Type B pancreatic cell (in vitro differentiated cells): ENCODE measurements at regions not wholly inside any gene's neighbourhood (a gene's known extent, or its start where the extent isn't known, plus 50 kb on each side); places are given as distances from the start of the nearest gene placed in this dataset.

ENCODE experiments used
- DNase-seq: peaks from one replicate; pipeline ENCODE4 v3.0.0; 2021; ENCODE audit warnings: mixed read lengths; ENCODE audit not compliant: unreplicated experiment; ENCODE audit errors: extremely low spot score
- H3K27ac Mint-ChIP-seq: 2 replicates; pipeline ENCODE4 v1.8.0; 2021; ENCODE audit warnings: mild to moderate bottlenecking, mixed read lengths
- H3K27me3 Mint-ChIP-seq: 2 replicates; pipeline ENCODE4 v1.8.0; 2021; ENCODE audit warnings: mixed read lengths
- H3K36me3 Mint-ChIP-seq: 2 replicates; pipeline ENCODE4 v1.8.0; 2021; ENCODE audit warnings: mixed read lengths
- H3K4me1 Mint-ChIP-seq: one replicate; pipeline ENCODE4 v1.8.0; 2021; ENCODE audit warnings: mixed read lengths; ENCODE audit not compliant: unreplicated experiment
- H3K4me3 Mint-ChIP-seq: 2 replicates; pipeline ENCODE4 v1.8.0; 2021; ENCODE audit warnings: mild to moderate bottlenecking, mixed read lengths
- H3K9me3 Mint-ChIP-seq: 2 replicates; pipeline ENCODE4 v1.8.0; 2021; ENCODE audit warnings: mixed read lengths
- TF ChIP-seq, protein P1 (sequence below): fragments of 200-600 bp; sonication (generic); conservative IDR thresholded peaks from 2 replicates; pipeline ENCODE4 v1.5.0; 2021; ENCODE audit warnings: antibody characterized with exemption, mild to moderate bottlenecking

DNA sequence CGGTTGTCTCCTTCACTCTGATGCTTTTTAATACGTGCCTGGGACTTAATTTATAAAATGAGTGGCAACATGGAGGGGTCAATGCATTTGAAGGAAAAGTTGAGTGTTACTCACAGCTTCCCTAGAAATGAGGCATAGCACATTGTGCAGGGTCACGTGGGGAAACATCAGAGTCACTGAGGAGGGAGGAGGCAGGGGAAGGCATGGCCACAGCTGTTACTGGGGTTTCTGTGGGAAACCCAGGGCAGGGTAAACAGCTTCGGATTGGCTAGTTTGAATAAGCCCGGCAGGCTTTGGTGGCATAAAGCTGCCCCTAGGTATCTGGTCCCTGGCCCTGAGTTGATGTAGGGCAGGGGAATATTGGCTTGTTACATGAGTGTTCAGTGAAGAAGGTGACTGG lies 98.9 kb upstream of the ST8SIA2 start:
- H3K4me3 Mint-ChIP-seq: no peak overlapping the region
- peaks cover 18% of the 10 kb centered on the region for H3K27me3 Mint-ChIP-seq
- peaks cover 4% of the 10 kb centered on the region for H3K9me3 Mint-ChIP-seq
- TF ChIP-seq, protein P1, sequence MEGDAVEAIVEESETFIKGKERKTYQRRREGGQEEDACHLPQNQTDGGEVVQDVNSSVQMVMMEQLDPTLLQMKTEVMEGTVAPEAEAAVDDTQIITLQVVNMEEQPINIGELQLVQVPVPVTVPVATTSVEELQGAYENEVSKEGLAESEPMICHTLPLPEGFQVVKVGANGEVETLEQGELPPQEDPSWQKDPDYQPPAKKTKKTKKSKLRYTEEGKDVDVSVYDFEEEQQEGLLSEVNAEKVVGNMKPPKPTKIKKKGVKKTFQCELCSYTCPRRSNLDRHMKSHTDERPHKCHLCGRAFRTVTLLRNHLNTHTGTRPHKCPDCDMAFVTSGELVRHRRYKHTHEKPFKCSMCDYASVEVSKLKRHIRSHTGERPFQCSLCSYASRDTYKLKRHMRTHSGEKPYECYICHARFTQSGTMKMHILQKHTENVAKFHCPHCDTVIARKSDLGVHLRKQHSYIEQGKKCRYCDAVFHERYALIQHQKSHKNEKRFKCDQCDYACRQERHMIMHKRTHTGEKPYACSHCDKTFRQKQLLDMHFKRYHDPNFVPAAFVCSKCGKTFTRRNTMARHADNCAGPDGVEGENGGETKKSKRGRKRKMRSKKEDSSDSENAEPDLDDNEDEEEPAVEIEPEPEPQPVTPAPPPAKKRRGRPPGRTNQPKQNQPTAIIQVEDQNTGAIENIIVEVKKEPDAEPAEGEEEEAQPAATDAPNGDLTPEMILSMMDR: no peak
- H3K36me3 Mint-ChIP-seq: no peaks in the 10 kb centered on the region
- H3K4me1 Mint-ChIP-seq: no peaks in the 10 kb centered on the region
- DNase-seq: peak; percentile 31
- H3K27ac Mint-ChIP-seq: no peak overlapping the region

DNA sequence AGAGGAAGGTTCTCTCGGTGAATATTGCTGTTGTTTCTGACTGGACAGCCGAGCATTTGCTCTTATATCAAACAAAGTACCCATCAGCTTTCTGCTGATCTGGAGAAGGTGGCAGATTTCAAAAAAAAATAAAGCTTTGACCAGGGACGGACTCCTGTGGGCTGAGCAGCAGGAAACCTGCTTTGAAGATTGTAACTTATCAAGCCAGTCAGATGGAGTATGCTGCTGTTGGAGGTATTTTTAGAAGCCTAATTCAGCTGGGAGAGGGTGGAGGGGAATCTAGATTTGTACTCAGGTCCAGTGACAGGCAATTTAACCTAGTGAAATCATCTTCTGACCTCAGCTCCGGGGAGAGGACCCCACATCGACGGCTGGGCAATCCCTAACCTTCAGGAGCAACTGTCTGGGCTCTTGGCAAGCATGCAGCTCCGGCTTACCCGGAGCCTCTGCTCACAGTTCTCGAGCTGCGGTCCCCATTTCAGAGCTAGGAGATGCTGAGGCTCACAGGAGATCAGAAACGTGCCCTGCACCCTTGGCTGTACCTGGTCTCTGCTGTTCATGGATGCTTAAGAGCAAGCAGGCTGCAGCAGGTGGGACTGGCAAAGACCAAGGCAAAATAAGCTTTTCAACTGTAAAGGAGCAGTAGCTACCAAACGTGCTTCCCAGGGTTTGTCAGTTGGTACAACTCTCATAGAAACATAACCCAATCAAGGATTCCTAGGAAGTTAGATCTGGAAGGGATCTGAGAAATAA lies 89.3 kb upstream of the ST8SIA2 start:
- Mint-ChIP-seq H3K36me3 (no peaks in the 10 kb centered on the region), H3K27ac (no peak overlapping the region), H3K27me3 (peaks cover 28% of the 10 kb centered on the region)

DNA sequence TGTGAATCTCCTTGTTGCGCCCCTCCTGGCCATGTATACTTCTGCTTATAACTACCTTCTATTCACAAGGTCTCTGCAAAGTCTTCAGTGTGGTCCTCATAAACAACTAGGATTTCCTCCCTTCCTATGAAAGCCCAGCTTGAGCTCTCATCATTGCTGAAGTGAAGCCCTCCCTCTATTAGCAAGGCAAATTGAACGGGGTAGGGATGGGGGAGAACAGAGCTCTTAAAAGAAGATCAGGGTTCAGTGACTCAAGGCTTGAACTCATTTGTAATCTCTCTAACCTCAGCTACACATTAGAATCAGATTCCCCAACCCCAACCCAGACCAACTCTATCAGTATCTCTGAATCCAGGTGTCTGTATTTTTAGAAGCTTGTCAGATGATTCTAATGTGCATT lies 88.3 kb upstream of the ST8SIA2 start:
- Mint-ChIP-seq H3K27ac (no peak overlapping the region), H3K9me3 (no peaks in the 10 kb centered on the region), H3K27me3 (peaks cover 28% of the 10 kb centered on the region), H3K4me1 (peaks cover 9% of the 10 kb centered on the region), H3K36me3 (no peaks in the 10 kb centered on the region), H3K4me3 (no peak overlapping the region)
- DNase-seq: no peak
- TF ChIP-seq, protein P1: no peak

More for the DNA sequence above, 89.3 kb upstream of the ST8SIA2 start:
- no peaks in the 10 kb centered on the region for H3K9me3 Mint-ChIP-seq
- DNase-seq: peak; percentile 57
- TF ChIP-seq, protein P1: no peak
- H3K4me3 Mint-ChIP-seq: no peak overlapping the region
- H3K4me1 Mint-ChIP-seq: peaks cover 9% of the 10 kb centered on the region

DNA sequence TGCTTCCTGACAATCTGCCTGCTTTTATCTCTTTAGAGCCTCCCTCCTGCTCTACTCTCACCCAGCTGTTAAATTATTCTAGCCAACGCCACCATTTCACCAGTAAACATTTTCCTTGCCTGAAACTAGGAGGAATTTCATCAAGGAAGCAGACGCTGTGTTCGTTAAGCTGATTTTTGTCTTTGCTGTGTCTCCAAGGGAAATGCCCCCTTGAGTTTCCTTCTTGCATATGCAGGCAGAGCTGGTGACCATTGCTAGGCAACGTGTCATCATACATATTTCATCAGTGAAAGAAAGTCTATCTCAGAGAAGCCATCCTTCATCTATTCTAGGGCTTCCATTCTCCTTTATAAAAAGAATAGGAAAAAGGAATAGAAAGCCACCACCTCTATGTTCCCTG lies 87.0 kb upstream of the ST8SIA2 start:
- TF ChIP-seq, protein P1: peak; percentile 72
- Mint-ChIP-seq H3K4me1 (peaks cover 9% of the 10 kb centered on the region), H3K36me3 (no peaks in the 10 kb centered on the region), H3K27ac (peak overlapping the region; percentile 19), H3K9me3 (no peaks in the 10 kb centered on the region), H3K4me3 (no peak overlapping the region), H3K27me3 (peaks cover 28% of the 10 kb centered on the region)
- no peak for DNase-seq

DNA sequence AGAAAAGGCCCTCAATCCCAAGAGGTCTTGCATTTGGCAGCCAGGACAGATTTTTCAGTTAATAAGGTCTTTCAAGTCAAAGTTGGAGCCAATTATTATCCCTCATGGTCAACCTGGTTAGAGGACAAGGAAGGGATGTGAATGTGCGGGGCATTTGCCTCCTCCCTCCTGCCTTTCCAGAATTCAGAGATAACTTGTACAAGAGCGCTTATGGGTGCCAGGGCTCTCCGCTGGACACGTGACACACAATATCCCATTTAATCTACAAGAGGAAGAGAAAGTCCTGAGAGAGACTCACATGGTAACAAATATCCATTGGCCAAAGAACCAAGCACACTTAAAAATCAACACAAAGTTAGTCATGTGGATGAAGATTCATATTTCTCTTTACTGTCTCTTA lies 78.5 kb upstream of the ST8SIA2 start:
- TF ChIP-seq, protein P1: no peak
- Mint-ChIP-seq H3K4me3 (no peak overlapping the region), H3K27me3 (peaks cover 38% of the 10 kb centered on the region), H3K27ac (no peak overlapping the region), H3K36me3 (no peaks in the 10 kb centered on the region), H3K4me1 (peaks cover 3% of the 10 kb centered on the region), H3K9me3 (no peaks in the 10 kb centered on the region)
- DNase-seq: no peak
